Peyer's patch (tissue), 4 donors: ENCODE measurements at regions not wholly inside any gene's neighbourhood (a gene's known extent, or its start where the extent isn't known, plus 50 kb on each side); places are given as distances from the start of the nearest gene placed in this dataset.
"Not testable (repeated sequence)": the region's sequence is repeated elsewhere in the genome, so short reads cannot be mapped to it uniquely, and the experiment has no call there.

ENCODE experiments used
- DNase-seq, 3 donors: peaks; one replicate each; pipeline ENCODE4 v3.0.0-alpha.2; 2017 to 2019
- H3K27ac ChIP-seq, 4 donors: fragments of 200-600 bp; sonication (generic); one replicate each; pipeline ENCODE4 v1.5.1; 2016 to 2019
- H3K27me3 ChIP-seq, 2 donors: fragments of 200-600 bp; sonication (generic); one replicate each; pipeline ENCODE4 v1.5.1; 2019
- H3K36me3 ChIP-seq, 3 donors: fragments of 200-600 bp; sonication (generic); one replicate each; pipeline ENCODE4 v1.5.1; 2016 to 2019
- H3K4me1 ChIP-seq, 4 donors: fragments of 200-600 bp; sonication (generic); one replicate each; pipeline ENCODE4 v1.5.1; 2016 to 2019
- H3K4me3 ChIP-seq, 4 donors: fragments of 200-600 bp; sonication (generic); 1 replicate in 3 of 4; 2 replicates in 1 of 4; pipeline ENCODE4 v1.5.1; 2016 to 2019; ENCODE audit warnings: mild to moderate bottlenecking in 1 of 4
- H3K9me3 ChIP-seq, 4 donors: fragments of 200-600 bp; sonication (generic); one replicate each; pipeline ENCODE4 v1.5.1; 2016 to 2019; ENCODE audit warnings: mild to moderate bottlenecking in 1 of 4
- CTCF ChIP-seq, 6 experiments: fragments of 450-650 bp in 4 of 6; fragments of 200-600 bp in 2 of 6; sonication (generic) in 1 of 6; IDR thresholded peaks; one replicate each; pipeline ENCODE4 v1.5.1; 2017 to 2019; ENCODE audit warnings: antibody characterized with exemption in 6 of 6, mild to moderate bottlenecking in 3 of 6, moderate library complexity in 1 of 6
- POLR2A ChIP-seq, 2 donors: fragments of 450-650 bp; IDR thresholded peaks; one replicate each; pipeline ENCODE4 v1.5.1; 2017; ENCODE audit warnings: antibody characterized with exemption in 2 of 2, mild to moderate bottlenecking in 2 of 2, moderate library complexity in 2 of 2
- small RNA-seq, 2 donors: library from RNA; depleted of rRNA; stranded (forward); fragments of <200 nt; gene quantifications; one replicate each; pipeline ENCODE3, GENCODE V24; 2016

DNA sequence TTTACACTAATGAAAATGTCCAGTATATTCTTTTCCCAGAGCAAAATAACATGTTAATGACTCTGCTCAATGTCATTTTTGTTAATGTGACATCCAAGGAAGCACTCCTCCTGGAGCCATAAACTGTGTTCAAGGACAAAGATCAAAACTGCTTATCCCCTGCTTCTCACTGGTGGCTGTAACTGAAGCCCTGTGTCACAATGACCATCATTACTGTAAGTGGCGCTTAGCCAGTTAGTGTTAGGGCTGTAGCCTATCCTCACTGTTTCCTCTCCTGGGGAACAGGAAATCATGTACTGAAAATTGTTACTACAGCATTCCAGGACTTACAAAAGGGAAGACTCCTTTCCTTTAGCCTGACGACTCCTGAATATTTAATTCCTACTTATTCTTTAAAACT lies 71.7 kb upstream of the COX7C start:
- Histone ChIP-seq H3K4me1 (no peaks in the 10 kb centered on the region), H3K36me3 (no peaks in the 10 kb centered on the region), H3K27me3 (no peaks in the 10 kb centered on the region), H3K4me3 (no peak overlapping the region), H3K9me3 (no peaks in the 10 kb centered on the region), H3K27ac (peak overlapping the region in 1 of 4 donors; percentile 30)
- no peak for TF ChIP-seq POLR2A (IDR thresholded peaks at IDR 0.05)
- no peak for DNase-seq

GRCh38 chr5:86546582-86546981 lies 71.2 kb upstream of the COX7C start:
- H3K9me3 ChIP-seq = no peaks in the 10 kb centered on the region
- H3K4me1 ChIP-seq = no peaks in the 10 kb centered on the region
- H3K4me3 ChIP-seq = no peak overlapping the region
- TF ChIP-seq POLR2A (IDR thresholded peaks at IDR 0.05) (no peak), CTCF (IDR thresholded peaks at IDR 0.05) (peak in 2 of 6 experiments; percentile 8 to 19)
- no peak for DNase-seq
- H3K27me3 ChIP-seq = no peaks in the 10 kb centered on the region
- no peak overlapping the region for H3K27ac ChIP-seq
- no peaks in the 10 kb centered on the region for H3K36me3 ChIP-seq

DNA sequence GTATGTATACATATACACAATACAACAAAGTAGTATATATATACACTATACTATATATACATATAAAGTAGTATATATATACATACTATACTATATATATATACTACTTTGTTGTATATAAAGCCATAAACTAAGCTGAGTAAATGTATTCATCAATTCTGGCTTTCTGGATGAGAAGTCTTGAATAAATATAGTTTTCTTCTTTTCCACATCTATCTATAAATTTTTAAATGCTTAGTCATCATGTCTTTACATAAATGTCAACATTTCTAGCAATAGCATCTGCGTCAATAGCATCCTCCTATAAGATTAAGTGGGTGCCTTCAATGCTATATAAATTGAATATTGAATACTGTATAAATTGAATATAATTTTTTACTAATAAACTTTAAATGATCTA lies 63.1 kb upstream of the COX7C start:
- TF ChIP-seq POLR2A (IDR thresholded peaks at IDR 0.05) (no peak), CTCF (IDR thresholded peaks at IDR 0.05) (no peak)
- Histone ChIP-seq H3K9me3 (no peaks in the 10 kb centered on the region), H3K4me1 (no peaks in the 10 kb centered on the region), H3K36me3 (no peaks in the 10 kb centered on the region), H3K27ac (no peak overlapping the region), H3K4me3 (no peak overlapping the region), H3K27me3 (no peaks in the 10 kb centered on the region)
- DNase-seq = no peak

- Histone ChIP-seq H3K9me3 (no peaks in the 10 kb centered on the region), H3K27me3 (no peaks in the 10 kb centered on the region), H3K27ac (no peak overlapping the region), H3K4me3 (no peak overlapping the region), H3K36me3 (no peaks in the 10 kb centered on the region), H3K4me1 (no peaks in the 10 kb centered on the region)
- no peak for DNase-seq
- TF ChIP-seq CTCF (IDR thresholded peaks at IDR 0.05) (no peak), POLR2A (IDR thresholded peaks at IDR 0.05) (no peak)
Measured at GRCh38 chr5:86557920-86558319, 59.8 kb upstream of the COX7C start.

- Histone ChIP-seq H3K4me1 (no peaks in the 10 kb centered on the region), H3K36me3 (no peaks in the 10 kb centered on the region), H3K4me3 (no peak overlapping the region), H3K27me3 (no peaks in the 10 kb centered on the region), H3K27ac (no peak overlapping the region), H3K9me3 (no peaks in the 10 kb centered on the region)
- DNase-seq = no peak
- TF ChIP-seq CTCF (IDR thresholded peaks at IDR 0.05) = no peak
- no peak for TF ChIP-seq POLR2A (IDR thresholded peaks at IDR 0.05)
Measured at GRCh38 chr5:86565197-86565789, 52.4 kb upstream of the COX7C start.

DNA sequence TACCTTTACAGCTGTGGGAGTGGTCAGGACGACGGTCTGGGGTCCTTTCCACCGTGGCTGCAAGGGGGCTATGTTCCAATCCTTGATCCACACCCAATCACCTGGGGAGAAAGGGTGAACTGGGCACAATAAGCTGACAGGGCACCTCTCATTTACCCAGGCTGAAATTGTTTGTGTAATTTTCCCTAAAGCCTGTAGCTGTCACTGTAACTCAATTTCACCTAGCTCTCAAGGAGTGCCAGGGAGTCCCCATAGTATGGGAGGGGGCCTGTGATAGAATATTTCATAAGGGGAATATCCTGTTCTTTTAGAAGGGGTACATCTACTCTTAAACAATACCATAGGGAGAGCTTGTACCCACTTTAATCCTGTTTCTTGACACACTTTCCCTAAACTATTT lies 51.7 kb upstream of the COX7C start:
- H3K4me3 ChIP-seq, H3K9me3 ChIP-seq, H3K27me3 ChIP-seq, H3K27ac ChIP-seq, H3K4me1 ChIP-seq, H3K36me3 ChIP-seq, DNase-seq: not testable (repeated sequence)
- peak in 1 of 6 experiments; percentile 33 for TF ChIP-seq CTCF (IDR thresholded peaks at IDR 0.05)

Small RNAs in the stretch of these regions (small RNA-seq; reads per million reads assigned to genes)
- gene RBBP4P6 = 0 reads per million in 2 donors
